H1 (cell line): ENCODE measurements at regions not wholly inside any gene's neighbourhood (a gene's known extent, or its start where the extent isn't known, plus 50 kb on each side); places are given as distances from the start of the nearest gene placed in this dataset.

Source experiments
- CTCF ChIA-PET: fragments of 300-600 bp; sonication (Branson Sonifier 250); formaldehyde crosslinking; loops from one replicate; lab custom pipeline; 2021; ENCODE audit not compliant: partially characterized antibody; lab: Charles Lee
- POLR2A ChIA-PET: fragments of 300-600 bp; sonication (Branson Sonifier 250); formaldehyde crosslinking; loops from one replicate; lab custom pipeline; 2021; ENCODE audit warnings: inconsistent platforms; ENCODE audit not compliant: partially characterized antibody; lab: Charles Lee
- DNase-seq, 2 experiments: peaks; one replicate each; pipeline versions ENCODE4 v3.0.0 to v3.0.0-alpha.2; 2010 to 2022; ENCODE audit warnings: low spot score in 2 of 2, low read depth in 1 of 2, mixed read lengths in 1 of 2
- FAIRE-seq: peaks from 2 replicates; lab custom pipeline; 2011; peaks lifted over from hg19 to GRCh38; lab: Jason Lieb, UNC
- H2AFZ ChIP-seq: 2 replicates; pipeline ENCODE4 v1.8.1; 2012; ENCODE audit warnings: low read length, inconsistent platforms
- H2AK5ac ChIP-seq: 2 replicates; pipeline ENCODE4 v1.6.1; 2013; ENCODE audit warnings: low read depth, low read length
- H2BK120ac ChIP-seq: replicated peaks from 2 replicates; pipeline ENCODE3; 2013; ENCODE audit warnings: low read depth, low read length, inconsistent platforms
- H2BK12ac ChIP-seq: 2 replicates; pipeline ENCODE4 v1.6.1; 2013; ENCODE audit warnings: low read depth, low read length
- H2BK15ac ChIP-seq: 2 replicates; pipeline ENCODE4 v1.6.1; 2013; ENCODE audit warnings: low read length
- H2BK20ac ChIP-seq: 2 replicates; pipeline ENCODE4 v1.6.1; 2013; ENCODE audit warnings: low read length
- H2BK5ac ChIP-seq: 2 replicates; pipeline ENCODE4 v1.6.1; 2013; ENCODE audit warnings: low read depth, low read length
- H3K14ac ChIP-seq: 2 replicates; pipeline ENCODE4 v1.6.1; 2013; ENCODE audit warnings: inconsistent platforms; ENCODE audit not compliant: insufficient read length
- H3K18ac ChIP-seq: 2 replicates; pipeline ENCODE4 v1.6.1; 2013; ENCODE audit warnings: low read length; ENCODE audit errors: extremely low read depth
- H3K23ac ChIP-seq: 2 replicates; pipeline ENCODE4 v1.6.1; 2013; ENCODE audit warnings: inconsistent platforms; ENCODE audit not compliant: insufficient read length
- H3K23me2 ChIP-seq: 2 replicates; pipeline ENCODE4 v1.6.1; 2013; ENCODE audit warnings: low read depth, low read length
- H3K27ac ChIP-seq: 2 replicates; pipeline ENCODE4 v1.6.1; 2011; ENCODE audit warnings: low read depth, low read length, inconsistent platforms
- H3K27me3 ChIP-seq, 4 experiments: replicated peaks in 1 of 4; 1 replicate in 1 of 4; 2 replicates in 3 of 4; pipeline versions ENCODE4 v1.6.1 to v1.8.1; 2011 to 2013; ENCODE audit warnings: low read length in 3 of 4, mild to moderate bottlenecking in 3 of 4, inconsistent platforms in 2 of 4, mixed read lengths in 2 of 4, moderate library complexity in 1 of 4; ENCODE audit not compliant: control insufficient read depth in 3 of 4, insufficient read depth in 3 of 4; ENCODE audit errors: extremely low read depth in 1 of 4
- H3K36me3 ChIP-seq, 4 experiments: 2 replicates each; pipeline versions ENCODE4 v1.6.1 to v1.8.1; 2011 to 2013; ENCODE audit warnings: mild to moderate bottlenecking in 4 of 4, low read length in 3 of 4, moderate library complexity in 2 of 4, control low read depth in 1 of 4, inconsistent platforms in 1 of 4; ENCODE audit not compliant: insufficient read depth in 4 of 4, control insufficient read depth in 2 of 4
- H3K4ac ChIP-seq: replicated peaks from 2 replicates; pipeline ENCODE3; 2013; ENCODE audit warnings: low read length, low read depth, mixed read lengths, inconsistent platforms; ENCODE audit not compliant: insufficient read length
- H3K4me1 ChIP-seq, 4 experiments: replicated peaks in 1 of 4; 1 replicate in 1 of 4; 2 replicates in 3 of 4; pipeline versions ENCODE4 v1.6.1 to v1.8.1; 2011 to 2013; ENCODE audit warnings: low read length in 3 of 4, inconsistent platforms in 2 of 4, mixed read lengths in 1 of 4; ENCODE audit not compliant: insufficient read depth in 4 of 4, control insufficient read depth in 3 of 4
- H3K4me2 ChIP-seq, 2 experiments: 2 replicates each; pipeline versions ENCODE4 v1.6.1 to v1.8.1; 2011 to 2013; ENCODE audit warnings: low read depth in 2 of 2, low read length in 2 of 2, control low read depth in 1 of 2, inconsistent platforms in 1 of 2, mild to moderate bottlenecking in 1 of 2; ENCODE audit not compliant: insufficient read depth in 1 of 2
- H3K4me3 ChIP-seq, 4 experiments: fragments of 200-600, 300-600 bp in 1 of 4; sonication (generic), shearing (Covaris generic), sonication (Bioruptor Twin) in 1 of 4; 2 replicates each; pipeline versions ENCODE4 v1.5.1 to v1.8.1; 2011 to 2016; ENCODE audit warnings: low read length in 4 of 4, low read depth in 3 of 4, control low read depth in 2 of 4, inconsistent platforms in 2 of 4, mild to moderate bottlenecking in 2 of 4, mixed read lengths in 1 of 4, moderate library complexity in 1 of 4; ENCODE audit not compliant: insufficient read depth in 2 of 4; ENCODE audit errors: extremely low read depth in 1 of 4
- H3K56ac ChIP-seq: replicated peaks from 2 replicates; pipeline ENCODE3; 2013; ENCODE audit warnings: low read depth, mild to moderate bottlenecking, mixed read lengths, low read length, inconsistent platforms; ENCODE audit not compliant: insufficient read length
- H3K79me1 ChIP-seq: 2 replicates; pipeline ENCODE4 v1.6.1; 2013; ENCODE audit warnings: low read depth, low read length, control low read depth
- H3K79me2 ChIP-seq, 2 experiments: 2 replicates each; pipeline versions ENCODE4 v1.6.1 to v1.8.1; 2012 to 2013; ENCODE audit warnings: low read length in 2 of 2, mild to moderate bottlenecking in 2 of 2, inconsistent platforms in 1 of 2; ENCODE audit not compliant: insufficient read depth in 2 of 2, control insufficient read depth in 1 of 2
- H3K9ac ChIP-seq, 4 experiments: replicated peaks in 1 of 4; 1 replicate in 1 of 4; 2 replicates in 3 of 4; pipeline versions ENCODE4 v1.6.1 to v1.8.1; 2011 to 2013; ENCODE audit warnings: low read depth in 3 of 4, low read length in 3 of 4, control low read depth in 2 of 4, mild to moderate bottlenecking in 2 of 4, moderate library complexity in 2 of 4, inconsistent platforms in 1 of 4; ENCODE audit errors: extremely low read depth in 1 of 4
- H3K9me3 ChIP-seq, 2 experiments: 2 replicates each; pipeline versions ENCODE4 v1.6.1 to v1.8.1; 2012 to 2013; ENCODE audit warnings: mild to moderate bottlenecking in 2 of 2, moderate library complexity in 2 of 2, control low read depth in 1 of 2, inconsistent platforms in 1 of 2, low read depth in 1 of 2, low read length in 1 of 2, mixed read lengths in 1 of 2; ENCODE audit not compliant: insufficient read depth in 2 of 2
- H4K20me1 ChIP-seq, 2 experiments: replicated peaks in 1 of 2; 2 replicates each; pipeline versions ENCODE3 to v1.8.1; 2011 to 2013; ENCODE audit warnings: inconsistent platforms in 2 of 2, low read length in 2 of 2, mild to moderate bottlenecking in 1 of 2; ENCODE audit not compliant: insufficient read depth in 2 of 2, control insufficient read depth in 1 of 2
- H4K5ac ChIP-seq: 2 replicates; pipeline ENCODE4 v1.6.1; 2013; ENCODE audit warnings: low read length, low read depth, mixed read lengths, inconsistent platforms; ENCODE audit not compliant: insufficient read length
- H4K8ac ChIP-seq: 2 replicates; pipeline ENCODE4 v1.8.0; 2013; ENCODE audit warnings: mild to moderate bottlenecking, moderate library complexity, low read length, inconsistent platforms; ENCODE audit not compliant: insufficient read depth; ENCODE audit errors: extremely low read depth
- H4K91ac ChIP-seq: replicated peaks from 2 replicates; pipeline ENCODE3; 2013; ENCODE audit warnings: low read length, mixed read lengths, inconsistent platforms; ENCODE audit not compliant: insufficient read length
- BRCA1 ChIP-seq: IDR thresholded peaks from 2 replicates; pipeline ENCODE4 v1.6.1; 2012; ENCODE audit warnings: low read depth, low read length, improper control_type of control experiment
- CEBPB ChIP-seq: IDR thresholded peaks from 2 replicates; pipeline ENCODE4 v1.6.1; 2012; ENCODE audit warnings: low read depth, low read length
- CHD2 ChIP-seq: IDR thresholded peaks from 2 replicates; pipeline ENCODE4 v1.6.1; 2012; ENCODE audit warnings: low read length, improper control_type of control experiment
- KDM4A ChIP-seq: IDR thresholded peaks from one replicate; pipeline ENCODE4 v1.7.1; 2012; ENCODE audit warnings: low read depth, mild to moderate bottlenecking, moderate library complexity, low read length, inconsistent platforms; ENCODE audit not compliant: severe bottlenecking
- NRF1 ChIP-seq: IDR thresholded peaks from 2 replicates; pipeline ENCODE4 v1.6.1; 2011; ENCODE audit warnings: mild to moderate bottlenecking, low read depth, low read length, improper control_type of control experiment
- SIRT6 ChIP-seq: IDR thresholded peaks from one replicate; pipeline ENCODE4 v1.7.1; 2012; ENCODE audit warnings: low read length, inconsistent platforms
- SP4 ChIP-seq: IDR thresholded peaks from 2 replicates; pipeline ENCODE4 v1.6.1; 2012; ENCODE audit warnings: low read length, inconsistent platforms
- WGBS, 2 experiments: shearing (Covaris generic) in 1 of 2; methylation state at CpG; one replicate each; pipeline versions ENCODE4 v1.1.6 to v1.1.7; 2013 to 2015; ENCODE audit warnings: low lambda C conversion rate in 2 of 2, mixed read lengths in 2 of 2, inconsistent platforms in 1 of 2, low coverage in 1 of 2, missing lambda C conversion rate in 1 of 2; ENCODE audit not compliant: insufficient replicate concordance in 2 of 2, insufficient coverage in 1 of 2, insufficient read length in 1 of 2; ENCODE audit errors: extremely low coverage in 1 of 2, missing lambda C conversion rate in 1 of 2; 5-methylcytosine and 5-hydroxymethylcytosine counted together

- no peak overlapping the region for H3K4ac ChIP-seq
- ChIA-PET CTCF (interaction anchor here (0.7 kb wide), 1 partner anchor 300 kb away, joined by 3 read pairs; no protein-coding TSS in a partner anchor), POLR2A (no interaction called here)
- no peak overlapping the region for H4K91ac ChIP-seq
- no peak overlapping the region for H4K8ac ChIP-seq
- no peak overlapping the region for H3K56ac ChIP-seq
- no peak for TF ChIP-seq SP4
- TF ChIP-seq KDM4A, result no peak
- TF ChIP-seq CEBPB, result no peak
- no peak for TF ChIP-seq NRF1
- no peak for TF ChIP-seq SIRT6
- TF ChIP-seq CHD2, result no peak
- TF ChIP-seq BRCA1, result no peak
- no peak overlapping the region for H2BK12ac ChIP-seq
- no peak overlapping the region for H2AK5ac ChIP-seq
- no peak for DNase-seq
- H2BK5ac ChIP-seq, result no peak overlapping the region
- H3K4me3 ChIP-seq, result no peak overlapping the region
- no peaks in the 10 kb centered on the region for H3K36me3 ChIP-seq
- no peak overlapping the region for H2AFZ ChIP-seq
- peaks cover 0 to 6% (median 2%) of the 10 kb centered on the region in 4 experiments; a peak in 3 of 7 replicates for H3K4me1 ChIP-seq
- H4K20me1 ChIP-seq, result no peaks in the 10 kb centered on the region
- no peak overlapping the region for H3K9ac ChIP-seq
- H3K27ac ChIP-seq, result no peak overlapping the region
- H2BK120ac ChIP-seq, result no peak overlapping the region
- no peaks in the 10 kb centered on the region for H3K9me3 ChIP-seq
- no peak overlapping the region for H3K18ac ChIP-seq
- H3K79me2 ChIP-seq, result no peaks in the 10 kb centered on the region
- no peak for FAIRE-seq
- H2BK15ac ChIP-seq, result no peak overlapping the region
- no peak overlapping the region for H3K4me2 ChIP-seq
- H4K5ac ChIP-seq, result no peak overlapping the region
- no peaks in the 10 kb centered on the region for H3K23me2 ChIP-seq
- H3K14ac ChIP-seq, result no peak overlapping the region
- H3K79me1 ChIP-seq, result no peaks in the 10 kb centered on the region
- no peak overlapping the region for H3K23ac ChIP-seq
- WGBS, 2 experiments, result 81% methylated on average over 7 of the region's 7 CpGs; no CpG with 5 or more reads in 1 of the 2 experiments
- no peak overlapping the region for H2BK20ac ChIP-seq
- H3K27me3 ChIP-seq, result no peaks in the 10 kb centered on the region
These were observed 482.8 kb upstream of the KLF4 start for GRCh38 chr9:107972346-107972745.
